K562 (cell line): ENCODE measurements at regions not wholly inside any gene's neighbourhood (a gene's known extent, or its start where the extent isn't known, plus 50 kb on each side); places are given as distances from the start of the nearest gene placed in this dataset.

Source experiments
- CREM ChIP-seq: IDR thresholded peaks from 2 replicates; pipeline ENCODE4 v1.6.1; 2014; ENCODE audit warnings: antibody characterized with exemption, low read depth
- CTBP1 ChIP-seq: fragments of 450-650 bp; IDR thresholded peaks from 2 replicates; pipeline ENCODE4 v1.6.1; 2016; ENCODE audit warnings: borderline replicate concordance
- ETV6 ChIP-seq, 3 experiments: fragments of 150-350 bp in 1 of 3; sonication (generic) in 1 of 3; formaldehyde crosslinking in 1 of 3; IDR thresholded peaks; 2 replicates each; pipeline versions ENCODE4 v1.6.1 to v1.8.0; 2014 to 2022; ENCODE audit warnings: borderline replicate concordance in 2 of 3, low read depth in 2 of 3, antibody characterized with exemption in 1 of 3, low read length in 1 of 3, mild to moderate bottlenecking in 1 of 3, missing genetic modification reagents in 1 of 3
- HMGN3 ChIP-seq: IDR thresholded peaks from 2 replicates; pipeline ENCODE4 v1.6.1; 2011; ENCODE audit warnings: borderline replicate concordance, low read depth, mild to moderate bottlenecking, mixed read lengths, low read length; ENCODE audit not compliant: insufficient read length; ENCODE audit errors: extremely low read depth
- L3MBTL2 ChIP-seq: fragments of 450-650 bp; IDR thresholded peaks from 2 replicates; pipeline ENCODE4 v1.6.1; 2016; ENCODE audit warnings: mild to moderate bottlenecking, moderate library complexity
- MCM2 ChIP-seq: fragments of 450-650 bp; IDR thresholded peaks from 2 replicates; pipeline ENCODE4 v1.6.1; 2017; ENCODE audit warnings: low read depth, mild to moderate bottlenecking
- MYNN ChIP-seq, 2 experiments: sonication (generic); formaldehyde crosslinking in 1 of 2; IDR thresholded peaks; 2 replicates each; pipeline versions ENCODE4 v1.5.0 to v1.6.1; 2016 to 2020; ENCODE audit warnings: antibody characterized with exemption in 1 of 2, missing genetic modification reagents in 1 of 2
- NFE2 ChIP-seq: IDR thresholded peaks from 2 replicates; pipeline ENCODE4 v1.6.1; 2014; ENCODE audit warnings: antibody characterized with exemption, low read depth
- NKRF ChIP-seq: fragments of 450-650 bp; IDR thresholded peaks from 2 replicates; pipeline ENCODE4 v1.6.1; 2016; ENCODE audit warnings: borderline replicate concordance
- PPARD ChIP-seq: fragments of 250-450 bp; sonication (Bioruptor Pico); IDR thresholded peaks from 2 replicates; pipeline ENCODE4 v1.8.0; 2022; ENCODE audit warnings: inconsistent platforms, mild to moderate bottlenecking, moderate library complexity
- RUNX1 ChIP-seq: sonication (generic); IDR thresholded peaks from 2 replicates; pipeline ENCODE4 v1.6.1; 2016; ENCODE audit warnings: antibody characterized with exemption, low read depth
- SAP30 ChIP-seq: fragments of 200-600 bp; sonication (generic); IDR thresholded peaks from 2 replicates; pipeline ENCODE4 v1.6.1; 2012; ENCODE audit warnings: borderline replicate concordance, low read depth, mild to moderate bottlenecking, moderate library complexity, low read length, control low read depth, inconsistent platforms; ENCODE audit not compliant: insufficient read depth, poor library complexity, severe bottlenecking
- SMAD4 ChIP-seq: fragments of 250-450 bp; sonication (Bioruptor Pico); conservative IDR thresholded peaks from 2 replicates; pipeline ENCODE4 v1.8.0; 2021; ENCODE audit warnings: inconsistent platforms, mild to moderate bottlenecking, moderate library complexity
- SMARCE1 ChIP-seq: fragments of 450-650 bp; IDR thresholded peaks from 2 replicates; pipeline ENCODE4 v1.7.1; 2016; ENCODE audit warnings: mild to moderate bottlenecking
- SMC3 ChIP-seq: conservative IDR thresholded peaks from 2 replicates; pipeline ENCODE4 v1.6.1; 2011; ENCODE audit warnings: low read depth, low read length, improper control_type of control experiment; ENCODE audit not compliant: insufficient read depth
- TAF15 ChIP-seq: fragments of 200-400 bp; formaldehyde crosslinking; IDR thresholded peaks from 2 replicates; pipeline ENCODE4 v1.6.1; 2017; ENCODE audit warnings: mild to moderate bottlenecking, low read depth, low read length, moderate library complexity
- TCF3 ChIP-seq: sonication (generic); formaldehyde crosslinking; IDR thresholded peaks from 2 replicates; pipeline ENCODE4 v1.4.0; 2020; ENCODE audit warnings: mild to moderate bottlenecking, missing genetic modification reagents
- TEAD4 ChIP-seq, 2 experiments: sonication (generic) in 1 of 2; formaldehyde crosslinking in 1 of 2; IDR thresholded peaks; 2 replicates each; pipeline versions ENCODE4 v1.6.1 to v1.8.0; 2012 to 2022; ENCODE audit warnings: borderline replicate concordance in 1 of 2, inconsistent platforms in 1 of 2, low read length in 1 of 2, mild to moderate bottlenecking in 1 of 2, missing genetic modification reagents in 1 of 2
- ZNF134 ChIP-seq: fragments of 250-450 bp; sonication (Bioruptor Pico); conservative IDR thresholded peaks from 2 replicates; pipeline ENCODE4 v1.4.0; 2020
- ZNF146 ChIP-seq: IDR thresholded peaks from one replicate; pipeline ENCODE4 v1.6.1; 2018; ENCODE audit warnings: missing compliant biosample characterization; ENCODE audit not compliant: unreplicated experiment
- ZNF23 ChIP-seq: fragments of 250-450 bp; sonication (Bioruptor Pico); IDR thresholded peaks from 2 replicates; pipeline ENCODE4 v1.4.0; 2020; ENCODE audit warnings: mild to moderate bottlenecking
- TF ChIP-seq, protein P1 (sequence below): sonication (generic); formaldehyde crosslinking; IDR thresholded peaks from 2 replicates; pipeline ENCODE4 v1.8.1; 2023; ENCODE audit warnings: mild to moderate bottlenecking, missing genetic modification reagents, moderate library complexity
- TF ChIP-seq, protein P2 (sequence below): fragments of 450-650 bp; IDR thresholded peaks from 2 replicates; pipeline ENCODE4 v1.6.1; 2018; ENCODE audit not compliant: partially characterized antibody

GRCh38 chr7:106779877-106780276 lies 85.2 kb upstream of the PIK3CG start (continued):
- TF ChIP-seq SMAD4 (CRISPR knock-in tag) = 0 out of 2 replicates have a peak, but pooled peaks have one; percentile 16
- TF ChIP-seq CTBP1 = peak; percentile 77
- TF ChIP-seq, protein P1, sequence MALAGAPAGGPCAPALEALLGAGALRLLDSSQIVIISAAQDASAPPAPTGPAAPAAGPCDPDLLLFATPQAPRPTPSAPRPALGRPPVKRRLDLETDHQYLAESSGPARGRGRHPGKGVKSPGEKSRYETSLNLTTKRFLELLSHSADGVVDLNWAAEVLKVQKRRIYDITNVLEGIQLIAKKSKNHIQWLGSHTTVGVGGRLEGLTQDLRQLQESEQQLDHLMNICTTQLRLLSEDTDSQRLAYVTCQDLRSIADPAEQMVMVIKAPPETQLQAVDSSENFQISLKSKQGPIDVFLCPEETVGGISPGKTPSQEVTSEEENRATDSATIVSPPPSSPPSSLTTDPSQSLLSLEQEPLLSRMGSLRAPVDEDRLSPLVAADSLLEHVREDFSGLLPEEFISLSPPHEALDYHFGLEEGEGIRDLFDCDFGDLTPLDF (CRISPR knock-in tag) = peak; percentile 33; the same call in 1 of the 2 replicates
- peak; percentile 31 for TF ChIP-seq TEAD4 (IDR thresholded peaks at IDR 0.05; ENCODE audit: low read length)
- no peak for TF ChIP-seq TEAD4 (CRISPR knock-in tag; IDR thresholded peaks at IDR 0.05; ENCODE audit: borderline replicate concordance)
- peak; percentile 69 for TF ChIP-seq SMC3
- TF ChIP-seq HMGN3 = no peak
- no peak for TF ChIP-seq ZNF146
- TF ChIP-seq, protein P2, sequence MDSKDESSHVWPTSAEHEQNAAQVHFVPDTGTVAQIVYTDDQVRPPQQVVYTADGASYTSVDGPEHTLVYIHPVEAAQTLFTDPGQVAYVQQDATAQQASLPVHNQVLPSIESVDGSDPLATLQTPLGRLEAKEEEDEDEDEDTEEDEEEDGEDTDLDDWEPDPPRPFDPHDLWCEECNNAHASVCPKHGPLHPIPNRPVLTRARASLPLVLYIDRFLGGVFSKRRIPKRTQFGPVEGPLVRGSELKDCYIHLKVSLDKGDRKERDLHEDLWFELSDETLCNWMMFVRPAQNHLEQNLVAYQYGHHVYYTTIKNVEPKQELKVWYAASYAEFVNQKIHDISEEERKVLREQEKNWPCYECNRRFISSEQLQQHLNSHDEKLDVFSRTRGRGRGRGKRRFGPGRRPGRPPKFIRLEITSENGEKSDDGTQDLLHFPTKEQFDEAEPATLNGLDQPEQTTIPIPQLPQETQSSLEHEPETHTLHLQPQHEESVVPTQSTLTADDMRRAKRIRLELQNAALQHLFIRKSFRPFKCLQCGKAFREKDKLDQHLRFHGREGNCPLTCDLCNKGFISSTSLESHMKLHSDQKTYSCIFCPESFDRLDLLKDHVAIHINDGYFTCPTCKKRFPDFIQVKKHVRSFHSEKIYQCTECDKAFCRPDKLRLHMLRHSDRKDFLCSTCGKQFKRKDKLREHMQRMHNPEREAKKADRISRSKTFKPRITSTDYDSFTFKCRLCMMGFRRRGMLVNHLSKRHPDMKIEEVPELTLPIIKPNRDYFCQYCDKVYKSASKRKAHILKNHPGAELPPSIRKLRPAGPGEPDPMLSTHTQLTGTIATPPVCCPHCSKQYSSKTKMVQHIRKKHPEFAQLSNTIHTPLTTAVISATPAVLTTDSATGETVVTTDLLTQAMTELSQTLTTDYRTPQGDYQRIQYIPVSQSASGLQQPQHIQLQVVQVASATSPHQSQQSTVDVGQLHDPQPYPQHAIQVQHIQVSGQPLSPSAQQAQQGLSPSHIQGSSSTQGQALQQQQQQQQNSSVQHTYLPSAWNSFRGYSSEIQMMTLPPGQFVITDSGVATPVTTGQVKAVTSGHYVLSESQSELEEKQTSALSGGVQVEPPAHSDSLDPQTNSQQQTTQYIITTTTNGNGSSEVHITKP = no peak
- TF ChIP-seq PPARD (CRISPR knock-in tag) = no peak
- no peak for TF ChIP-seq TAF15
- TF ChIP-seq ZNF134 (CRISPR knock-in tag) = no peak
- TF ChIP-seq MCM2 = no peak
- no peak for TF ChIP-seq SAP30
- peak; percentile 49; the same call in 1 of the 2 replicates for TF ChIP-seq CREM
- no peak for TF ChIP-seq TCF3
- TF ChIP-seq ZNF23 = no peak
- no peak for TF ChIP-seq MYNN (IDR thresholded peaks at IDR 0.05)
- TF ChIP-seq MYNN (CRISPR knock-in tag; IDR thresholded peaks at IDR 0.05) = no peak
- TF ChIP-seq RUNX1 = no peak
- TF ChIP-seq NFE2 = no peak
- no peak for TF ChIP-seq SMARCE1
- TF ChIP-seq ETV6 (IDR thresholded peaks at IDR 0.05; ENCODE audit: borderline replicate concordance in 1 of 2, low read depth in 2 of 2, low read length in 1 of 2) = no peak
- no peak for TF ChIP-seq ETV6 (CRISPR knock-in tag; IDR thresholded peaks at IDR 0.05; ENCODE audit: borderline replicate concordance)
- TF ChIP-seq L3MBTL2 = peak; percentile 48; the same call in 1 of the 2 replicates
- no peak for TF ChIP-seq NKRF
